Spinal cord (tissue), 9 donors: ENCODE measurements at regions not wholly inside any gene's neighbourhood (a gene's known extent, or its start where the extent isn't known, plus 50 kb on each side); places are given as distances from the start of the nearest gene placed in this dataset.

Source experiments
- DNase-seq, 6 donors: peaks; one replicate each; pipeline versions ENCODE4 v3.0.0 to v3.0.0-alpha.2; 2013 to 2015; ENCODE audit warnings: low spot score in 6 of 6, low read depth in 4 of 6
- H3K27ac ChIP-seq: one replicate; pipeline ENCODE4 v1.5.1; 2013; ENCODE audit warnings: low read depth, low read length, control low read depth
- H3K27me3 ChIP-seq: one replicate; pipeline ENCODE4 v1.6.1; 2013; ENCODE audit warnings: low read length; ENCODE audit not compliant: control insufficient read depth, insufficient read depth
- H3K36me3 ChIP-seq: one replicate; pipeline ENCODE4 v1.6.1; 2013; ENCODE audit warnings: low read length; ENCODE audit not compliant: control insufficient read depth, insufficient read depth
- H3K4me1 ChIP-seq: one replicate; pipeline ENCODE4 v1.6.1; 2013; ENCODE audit warnings: low read length; ENCODE audit not compliant: control insufficient read depth, insufficient read depth
- H3K4me3 ChIP-seq: one replicate; pipeline ENCODE4 v1.5.1; 2013; ENCODE audit warnings: low read depth, low read length, control low read depth
- H3K9me3 ChIP-seq: one replicate; pipeline ENCODE4 v1.6.1; 2013; ENCODE audit warnings: low read length; ENCODE audit not compliant: control insufficient read depth, insufficient read depth
- WGBS: methylation state at CpG from one replicate; pipeline ENCODE4 v1.1.5; 2013; ENCODE audit warnings: missing lambda C conversion rate; ENCODE audit not compliant: insufficient coverage; 5-methylcytosine and 5-hydroxymethylcytosine counted together
- donor health status: healthy.

DNA sequence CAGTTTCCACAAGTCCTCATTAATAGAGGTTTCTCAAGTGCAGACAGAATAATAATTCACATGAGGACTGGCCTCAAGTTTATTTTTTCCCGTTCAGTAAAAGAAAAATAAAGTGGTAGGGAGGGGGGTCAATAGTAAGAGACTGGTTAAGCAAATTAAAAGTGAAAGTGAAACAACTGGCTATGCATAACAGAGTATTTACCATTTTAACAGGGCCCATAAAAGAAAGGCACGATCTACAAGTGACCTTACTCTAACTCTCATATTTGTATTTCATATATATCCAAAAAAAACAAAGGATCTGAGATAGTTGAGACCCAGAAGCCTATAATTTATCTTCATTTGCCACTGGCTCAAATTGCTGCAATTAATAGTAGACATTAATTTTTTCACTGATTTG lies 686.3 kb downstream of the NTRK3 start:
- H3K4me3 ChIP-seq, result no peak overlapping the region
- H3K27me3 ChIP-seq, result no peaks in the 10 kb centered on the region
- H3K27ac ChIP-seq, result no peak overlapping the region
- no peaks in the 10 kb centered on the region for H3K9me3 ChIP-seq
- WGBS, result no CpG with 5 or more reads among the region's 2 CpGs
- peaks cover 4% of the 10 kb centered on the region for H3K4me1 ChIP-seq
- DNase-seq, result no peak
- no peaks in the 10 kb centered on the region for H3K36me3 ChIP-seq

DNA sequence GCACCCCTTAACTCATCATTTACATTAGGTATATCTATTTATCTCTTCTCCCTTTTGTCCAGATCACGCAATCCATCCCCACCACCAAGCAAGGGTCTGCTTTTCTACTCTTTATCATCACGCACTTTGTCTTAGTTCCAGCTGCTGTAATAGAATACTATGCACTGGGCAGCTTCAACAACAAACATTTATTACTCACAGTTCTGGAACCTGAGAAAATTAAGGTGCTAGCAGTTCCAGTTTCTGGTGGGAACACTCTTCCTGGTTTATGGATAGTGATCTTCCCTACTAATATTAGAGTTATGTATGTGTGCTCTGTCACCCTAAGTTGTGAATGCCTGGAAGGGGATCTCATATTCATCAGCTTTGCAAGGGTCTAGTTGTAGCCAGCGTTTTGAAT lies 687.0 kb downstream of the NTRK3 start:
- Histone ChIP-seq H3K4me1 (peaks cover 4% of the 10 kb centered on the region), H3K27me3 (no peaks in the 10 kb centered on the region), H3K4me3 (no peak overlapping the region), H3K27ac (no peak overlapping the region), H3K9me3 (no peaks in the 10 kb centered on the region), H3K36me3 (no peaks in the 10 kb centered on the region)
- WGBS, result 86% methylated on average over 2 of the region's 3 CpGs
- no peak for DNase-seq

DNA sequence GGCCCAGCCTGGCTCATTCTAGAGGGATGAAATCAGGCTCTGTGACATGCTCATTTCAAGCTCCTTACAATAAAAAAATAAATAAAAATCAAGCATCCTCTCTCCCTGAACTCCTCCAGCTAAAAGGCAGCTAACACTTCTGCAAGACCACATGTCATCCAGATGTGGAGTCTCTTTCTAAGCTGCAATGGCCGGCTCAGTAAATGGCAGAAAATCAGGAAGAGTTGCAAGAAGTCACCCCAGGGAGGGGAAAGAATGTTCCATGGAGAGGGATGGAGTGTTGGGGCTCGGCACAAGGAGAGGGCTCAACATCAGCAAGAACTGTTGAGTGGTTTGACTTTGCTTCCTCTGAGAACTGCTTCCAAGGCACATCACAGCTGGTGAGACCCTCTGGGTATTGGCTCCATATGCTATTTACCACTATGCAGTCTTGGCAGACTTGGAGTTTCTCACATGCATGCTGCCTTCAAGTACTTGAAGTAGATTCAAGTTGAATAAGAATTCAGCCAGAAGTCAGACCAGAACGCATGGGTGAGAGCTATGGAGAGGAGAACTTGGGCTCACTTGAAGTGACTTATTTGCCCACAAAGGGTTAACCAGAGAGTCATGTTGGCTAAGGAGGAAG lies 689.0 kb downstream of the NTRK3 start:
- Histone ChIP-seq H3K27ac (no peak overlapping the region), H3K36me3 (no peaks in the 10 kb centered on the region), H3K4me3 (no peak overlapping the region), H3K4me1 (no peaks in the 10 kb centered on the region), H3K27me3 (no peaks in the 10 kb centered on the region), H3K9me3 (no peaks in the 10 kb centered on the region)
- WGBS, result 79% methylated on average over 3 of the region's 3 CpGs
- peak in 2 of 6 donors; percentile 49 to 66 for DNase-seq

DNA sequence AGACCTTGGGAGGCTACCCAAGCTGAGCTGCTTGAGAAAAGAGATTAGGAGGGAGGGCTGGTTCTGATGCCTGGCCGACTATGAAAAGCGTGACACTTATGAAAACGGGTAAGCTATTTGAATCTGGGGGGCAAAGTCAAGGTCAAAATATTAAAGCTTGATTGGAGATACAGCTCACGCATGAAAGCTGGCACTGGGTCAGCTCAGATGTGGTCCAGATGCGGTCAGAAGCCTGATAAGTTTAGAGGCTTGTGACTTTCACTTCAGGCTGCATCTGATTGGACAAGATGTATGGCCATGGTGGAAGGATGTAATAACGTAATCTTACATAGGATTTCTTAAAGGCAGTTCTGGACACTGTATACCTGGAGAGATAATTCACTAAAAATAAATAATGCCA lies 690.3 kb downstream of the NTRK3 start:
- H3K9me3 ChIP-seq, result no peaks in the 10 kb centered on the region
- no peak overlapping the region for H3K27ac ChIP-seq
- H3K27me3 ChIP-seq, result no peaks in the 10 kb centered on the region
- H3K4me3 ChIP-seq, result no peak overlapping the region
- DNase-seq, result no peak
- 89% methylated on average over 5 of the region's 6 CpGs for WGBS
- H3K4me1 ChIP-seq, result no peaks in the 10 kb centered on the region
- no peaks in the 10 kb centered on the region for H3K36me3 ChIP-seq

DNA sequence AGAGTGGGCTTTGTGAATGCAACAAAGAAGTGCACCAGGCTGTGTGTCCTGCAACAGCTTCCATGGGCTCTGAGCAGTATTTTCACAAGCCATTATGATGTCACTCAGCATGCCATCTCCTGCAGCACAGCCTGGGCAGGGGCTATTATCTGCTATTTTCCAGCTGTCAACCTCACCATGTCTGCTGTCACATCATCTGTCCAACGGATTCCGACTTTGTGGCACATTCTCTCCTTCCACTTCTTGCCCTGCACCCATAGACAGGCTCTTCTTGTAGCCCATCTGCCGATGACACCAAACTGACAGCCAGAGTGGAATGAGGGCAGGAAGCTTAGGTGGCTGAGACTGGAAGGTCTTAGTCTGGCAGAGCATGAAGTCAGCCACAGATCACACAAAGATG lies 691.9 kb downstream of the NTRK3 start:
- Histone ChIP-seq H3K4me3 (no peak overlapping the region), H3K4me1 (no peaks in the 10 kb centered on the region), H3K27ac (no peak overlapping the region), H3K9me3 (no peaks in the 10 kb centered on the region), H3K36me3 (no peaks in the 10 kb centered on the region), H3K27me3 (no peaks in the 10 kb centered on the region)
- WGBS, result 72% methylated on average over 3 of the region's 3 CpGs
- peak in 1 of 6 donors; percentile 61 for DNase-seq

DNA sequence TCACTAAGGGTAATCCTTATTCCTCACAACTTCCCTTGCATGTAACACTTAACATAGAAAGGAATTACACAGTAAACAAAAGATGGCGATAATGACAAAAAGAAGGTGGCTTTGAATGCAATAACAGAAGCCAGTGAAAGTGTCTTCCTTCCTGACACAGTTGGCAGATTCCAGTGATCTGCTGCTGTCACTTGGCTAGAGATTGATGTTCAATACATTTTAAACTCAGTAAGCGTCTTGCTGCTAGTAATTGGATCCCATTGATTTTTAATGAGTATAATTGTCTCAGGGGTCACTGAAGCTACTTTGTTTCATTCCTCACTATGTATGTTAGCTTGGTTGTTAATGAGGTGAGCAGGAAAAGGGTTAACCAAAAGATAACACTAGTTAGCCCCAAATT lies 692.7 kb downstream of the NTRK3 start:
- no CpG with 5 or more reads among the region's 2 CpGs for WGBS
- no peaks in the 10 kb centered on the region for H3K4me1 ChIP-seq
- no peaks in the 10 kb centered on the region for H3K9me3 ChIP-seq
- DNase-seq, result peak in 1 of 6 donors; percentile 72
- no peak overlapping the region for H3K4me3 ChIP-seq
- H3K27ac ChIP-seq, result no peak overlapping the region
- no peaks in the 10 kb centered on the region for H3K36me3 ChIP-seq
- H3K27me3 ChIP-seq, result no peaks in the 10 kb centered on the region

DNA sequence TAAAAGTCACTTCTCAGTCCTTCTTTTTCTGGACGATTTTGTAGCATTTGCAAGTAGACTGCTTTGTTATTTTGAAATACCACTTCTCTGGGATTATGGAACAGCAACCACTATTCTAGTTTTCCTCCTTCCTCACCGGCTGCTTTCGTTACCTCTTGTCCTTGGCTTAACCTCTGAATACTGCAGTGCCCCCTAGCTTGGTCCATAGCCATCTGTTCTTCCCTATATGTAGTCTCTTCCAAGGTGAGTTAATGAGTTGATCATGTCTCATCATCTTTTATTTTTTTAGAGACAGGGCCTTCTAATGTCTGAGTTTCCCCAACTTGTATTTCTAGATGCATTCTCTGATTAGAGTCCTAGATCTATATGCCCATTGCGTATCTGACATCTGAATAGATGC lies 694.3 kb downstream of the NTRK3 start:
- Histone ChIP-seq H3K36me3 (no peaks in the 10 kb centered on the region), H3K4me1 (no peaks in the 10 kb centered on the region), H3K9me3 (no peaks in the 10 kb centered on the region), H3K4me3 (no peak overlapping the region), H3K27me3 (no peaks in the 10 kb centered on the region), H3K27ac (no peak overlapping the region)
- no peak for DNase-seq
- WGBS, result 100% methylated on average over 1 of the region's 4 CpGs

DNA sequence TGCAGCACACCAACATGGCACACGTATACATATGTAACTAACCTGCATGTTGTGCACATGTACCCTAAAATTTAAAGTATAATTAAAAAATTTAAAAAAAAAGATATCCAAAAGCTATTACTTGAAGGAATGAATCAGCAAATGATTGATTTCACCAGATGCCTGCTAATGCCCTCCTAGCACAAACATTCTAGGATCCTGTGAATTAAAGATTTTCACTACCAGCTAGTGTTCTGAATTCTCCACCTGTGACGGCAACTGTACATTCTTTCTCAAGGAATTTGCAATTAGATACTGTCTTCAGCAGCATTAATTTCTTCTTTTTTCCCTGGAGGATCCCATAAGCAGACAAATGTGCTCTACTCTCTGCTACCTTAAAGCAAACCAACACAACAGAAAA lies 694.9 kb downstream of the NTRK3 start:
- Histone ChIP-seq H3K27me3 (no peaks in the 10 kb centered on the region), H3K36me3 (no peaks in the 10 kb centered on the region), H3K4me1 (no peaks in the 10 kb centered on the region), H3K9me3 (no peaks in the 10 kb centered on the region), H3K4me3 (no peak overlapping the region), H3K27ac (no peak overlapping the region)
- 64% methylated on average over 1 of the region's 2 CpGs for WGBS
- no peak for DNase-seq

DNA sequence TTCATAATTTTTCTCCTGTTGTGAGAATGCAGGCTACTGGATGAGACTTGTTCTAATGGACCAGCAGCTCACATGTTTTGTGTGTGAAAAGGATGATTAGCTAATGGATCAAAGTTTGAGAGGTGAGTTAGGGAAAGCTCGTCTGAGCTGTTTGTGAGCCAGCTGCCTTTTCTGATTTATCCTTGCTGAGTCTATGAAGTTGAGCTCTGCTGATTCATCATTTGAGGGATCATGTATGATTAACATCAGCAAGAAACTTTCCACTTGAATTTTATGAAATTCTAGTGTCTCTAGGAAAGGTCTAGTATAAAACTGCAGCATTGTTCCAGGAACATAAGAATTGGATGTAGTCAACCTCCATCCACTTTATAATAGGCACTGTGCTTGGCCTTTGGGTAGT lies 698.7 kb downstream of the NTRK3 start:
- H3K4me3 ChIP-seq, result no peak overlapping the region
- WGBS, result no CpG with 5 or more reads among the region's 1 CpG
- no peaks in the 10 kb centered on the region for H3K4me1 ChIP-seq
- no peaks in the 10 kb centered on the region for H3K36me3 ChIP-seq
- no peak overlapping the region for H3K27ac ChIP-seq
- DNase-seq, result no peak
- no peaks in the 10 kb centered on the region for H3K27me3 ChIP-seq
- H3K9me3 ChIP-seq, result peaks cover 3% of the 10 kb centered on the region

DNA sequence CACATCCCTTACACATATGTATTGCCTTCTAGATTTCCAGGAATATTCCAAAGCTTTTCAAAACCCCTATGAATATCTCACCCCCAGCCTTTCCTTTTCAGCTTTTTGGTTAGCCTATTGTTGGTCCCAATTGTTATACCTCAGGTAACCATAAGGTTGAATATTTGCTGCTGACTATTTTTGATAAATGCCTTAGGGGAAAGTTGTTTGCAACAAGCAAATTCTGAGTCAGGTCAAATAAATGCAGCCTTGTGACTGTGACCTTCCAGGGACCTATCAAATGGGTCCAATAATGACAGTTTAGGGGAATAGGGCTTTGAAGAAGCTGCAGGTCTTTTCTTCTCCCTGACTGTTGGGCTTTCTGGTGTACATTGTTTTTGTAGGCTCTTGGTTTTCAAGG lies 699.7 kb downstream of the NTRK3 start:
- Histone ChIP-seq H3K27me3 (no peaks in the 10 kb centered on the region), H3K36me3 (no peaks in the 10 kb centered on the region), H3K4me3 (no peak overlapping the region), H3K9me3 (peaks cover 3% of the 10 kb centered on the region), H3K4me1 (no peaks in the 10 kb centered on the region), H3K27ac (no peak overlapping the region)
- no peak for DNase-seq
